SK-N-DZ (cell line): ENCODE measurements at regions not wholly inside any gene's neighbourhood (a gene's known extent, or its start where the extent isn't known, plus 50 kb on each side); places are given as distances from the start of the nearest gene placed in this dataset.
"Not testable (repeated sequence)": the region's sequence is repeated elsewhere in the genome, so short reads cannot be mapped to it uniquely, and the experiment has no call there.

Source experiments
- DNase-seq: peaks from one replicate; pipeline ENCODE4 v3.0.0-alpha.2; 2015; ENCODE audit warnings: low spot score
- small RNA-seq, 2 experiments: library from RNA; depleted of rRNA; stranded (forward); fragments of <200 nt; gene quantifications; one replicate each; pipeline ENCODE3, GENCODE V24; 2014

DNA sequence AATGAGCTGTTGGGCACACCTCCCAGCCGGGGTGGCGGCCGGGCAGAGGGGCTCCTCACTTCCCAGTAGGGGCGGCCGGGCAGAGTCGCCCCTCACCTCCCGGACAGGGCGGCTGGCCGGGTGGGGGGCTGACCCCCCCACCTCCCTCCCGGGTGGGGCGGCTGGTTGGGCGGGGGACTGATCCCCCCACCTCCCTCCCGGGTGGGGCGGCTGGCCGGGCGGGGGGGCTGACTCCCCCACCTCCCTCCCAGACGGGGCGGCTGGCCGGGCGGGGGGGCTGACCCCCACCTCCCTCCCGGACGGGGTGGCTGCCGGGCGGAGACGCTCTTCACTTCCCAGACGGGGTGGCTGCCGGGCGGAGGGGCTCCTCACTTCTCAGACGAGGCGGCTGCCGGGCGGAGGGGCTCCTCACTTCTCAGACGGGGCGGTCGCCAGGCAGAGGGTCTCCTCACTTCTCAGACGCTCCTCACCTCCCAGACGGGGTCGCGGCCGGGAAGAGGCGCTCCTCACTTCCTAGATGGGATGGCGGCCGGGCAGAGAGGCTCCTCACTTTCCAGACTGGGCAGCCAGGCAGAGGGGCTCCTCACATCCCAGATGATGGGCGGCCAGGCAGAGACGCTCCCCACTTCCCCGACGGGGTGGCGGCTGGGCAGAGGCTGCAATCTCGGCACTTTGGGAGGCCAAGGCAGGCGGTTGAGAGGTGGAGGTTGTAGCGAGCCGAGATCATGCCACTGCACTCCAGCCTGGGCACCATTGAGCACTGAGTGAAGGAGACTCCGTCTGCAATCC, 75.4 kb downstream of the LAT start:
- DNase-seq: not testable (repeated sequence)

DNA sequence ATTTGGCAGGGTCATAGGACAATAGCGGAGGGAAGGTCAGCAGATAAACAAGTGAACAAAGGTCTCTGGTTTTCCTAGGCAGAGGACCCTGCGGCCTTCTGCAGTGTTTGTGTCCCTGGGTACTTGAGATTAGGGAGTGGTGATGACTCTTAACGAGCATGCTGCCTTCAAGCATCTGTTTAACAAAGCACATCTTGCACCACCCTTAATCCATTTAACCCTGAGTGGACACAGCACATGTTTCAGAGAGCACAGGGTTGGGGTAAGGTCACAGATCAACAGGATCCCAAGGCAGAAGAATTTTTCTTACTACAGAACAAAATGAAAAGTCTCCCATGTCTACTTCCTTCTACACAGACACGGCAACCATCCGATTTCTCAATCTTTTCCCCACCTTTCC, 74.7 kb downstream of the LAT start:
- DNase-seq: not testable (repeated sequence)

Small RNAs in the stretch of these regions (small RNA-seq; reads per million reads assigned to genes)
- gene AC025279.1 (0 reads per million in 2 experiments), gene SNX29P2 (0 reads per million in 2 experiments)
